Astrocyte (in vitro differentiated cells and primary cell): ENCODE measurements at regions not wholly inside any gene's neighbourhood (a gene's known extent, or its start where the extent isn't known, plus 50 kb on each side); places are given as distances from the start of the nearest gene placed in this dataset.

Experiments
- DNase-seq: peaks from one replicate; pipeline ENCODE4 v3.0.0-alpha.2; 2010; ENCODE audit warnings: low read depth
- FAIRE-seq: peaks from 2 replicates; lab custom pipeline; 2011; peaks lifted over from hg19 to GRCh38; lab: Jason Lieb, UNC
- H2AFZ ChIP-seq: 2 replicates; pipeline ENCODE4 v1.6.0; 2012; ENCODE audit warnings: low read depth, low read length, inconsistent platforms
- H3K27ac ChIP-seq: 2 replicates; pipeline ENCODE4 v1.5.1; 2011; ENCODE audit warnings: low read depth, low read length, inconsistent platforms
- H3K27me3 ChIP-seq: 2 replicates; pipeline ENCODE4 v1.6.0; 2011; ENCODE audit warnings: low read length, inconsistent platforms; ENCODE audit not compliant: insufficient read depth
- H3K36me3 ChIP-seq: 2 replicates; pipeline ENCODE4 v1.5.1; 2011; ENCODE audit warnings: low read length, inconsistent platforms; ENCODE audit not compliant: insufficient read depth
- H3K4me1 ChIP-seq: 2 replicates; pipeline ENCODE4 v1.5.1; 2011; ENCODE audit warnings: low read length, inconsistent platforms; ENCODE audit not compliant: insufficient read depth
- H3K4me2 ChIP-seq: 2 replicates; pipeline ENCODE4 v1.6.0; 2012; ENCODE audit warnings: low read length, inconsistent platforms
- H3K4me3 ChIP-seq: 2 replicates; pipeline ENCODE4 v1.5.1; 2011; ENCODE audit warnings: low read depth, mild to moderate bottlenecking, low read length, inconsistent platforms; ENCODE audit not compliant: insufficient read depth
- H3K79me2 ChIP-seq: 2 replicates; pipeline ENCODE4 v1.6.0; 2012; ENCODE audit warnings: mild to moderate bottlenecking, low read length, inconsistent platforms; ENCODE audit not compliant: insufficient read depth
- H3K9ac ChIP-seq: 2 replicates; pipeline ENCODE4 v1.6.0; 2012; ENCODE audit warnings: mild to moderate bottlenecking, low read length, inconsistent platforms
- H3K9me3 ChIP-seq: 2 replicates; pipeline ENCODE4 v1.5.1; 2012; ENCODE audit warnings: low read depth, mild to moderate bottlenecking, low read length, inconsistent platforms; ENCODE audit not compliant: insufficient read depth
- H4K20me1 ChIP-seq: 2 replicates; pipeline ENCODE4 v1.6.0; 2012; ENCODE audit warnings: low read length, inconsistent platforms; ENCODE audit not compliant: insufficient read depth
- H3K27ac Mint-ChIP-seq: one replicate; pipeline ENCODE4 v1.8.0; 2021; ENCODE audit warnings: mild to moderate bottlenecking, mixed read lengths; ENCODE audit not compliant: unreplicated experiment
- H3K27me3 Mint-ChIP-seq: one replicate; pipeline ENCODE4 v1.8.0; 2021; ENCODE audit warnings: low read depth, mixed read lengths; ENCODE audit not compliant: unreplicated experiment
- H3K36me3 Mint-ChIP-seq: one replicate; pipeline ENCODE4 v1.8.0; 2021; ENCODE audit warnings: low read depth, mixed read lengths; ENCODE audit not compliant: unreplicated experiment
- H3K4me1 Mint-ChIP-seq: one replicate; pipeline ENCODE4 v1.8.0; 2021; ENCODE audit warnings: low read depth, mixed read lengths; ENCODE audit not compliant: unreplicated experiment
- H3K4me3 Mint-ChIP-seq: one replicate; pipeline ENCODE4 v1.8.0; 2021; ENCODE audit warnings: mild to moderate bottlenecking, moderate library complexity, mixed read lengths; ENCODE audit not compliant: unreplicated experiment
- H3K9me3 Mint-ChIP-seq: one replicate; pipeline ENCODE4 v1.8.0; 2021; ENCODE audit warnings: mild to moderate bottlenecking, mixed read lengths; ENCODE audit not compliant: unreplicated experiment
- CTCF ChIP-seq: IDR thresholded peaks from 2 replicates; pipeline ENCODE4 v1.5.1; 2011; ENCODE audit warnings: low read depth, mild to moderate bottlenecking, inconsistent platforms, low read length, moderate library complexity; ENCODE audit not compliant: insufficient read depth
- EZH2 ChIP-seq: IDR thresholded peaks from 2 replicates; pipeline ENCODE4 v1.6.1; 2012; ENCODE audit warnings: mild to moderate bottlenecking, low read length, inconsistent platforms; ENCODE audit not compliant: insufficient read depth

- TF ChIP-seq EZH2 = no peak
- no peak for TF ChIP-seq CTCF
- no peak for FAIRE-seq
- no peaks in the 10 kb centered on the region for H3K4me1 Mint-ChIP-seq
- Histone ChIP-seq H3K27ac (no peak overlapping the region), H3K9ac (no peak overlapping the region), H3K36me3 (no peaks in the 10 kb centered on the region), H3K27me3 (no peaks in the 10 kb centered on the region), H3K4me1 (no peaks in the 10 kb centered on the region), H3K4me2 (no peak overlapping the region), H3K79me2 (no peaks in the 10 kb centered on the region), H3K4me3 (no peak overlapping the region), H2AFZ (no peak overlapping the region), H3K9me3 (no peaks in the 10 kb centered on the region), H4K20me1 (no peaks in the 10 kb centered on the region)
- H3K4me3 Mint-ChIP-seq = no peak overlapping the region
- H3K36me3 Mint-ChIP-seq = no peaks in the 10 kb centered on the region
- H3K27ac Mint-ChIP-seq = no peak overlapping the region
- no peaks in the 10 kb centered on the region for H3K27me3 Mint-ChIP-seq
- no peak for DNase-seq
- no peaks in the 10 kb centered on the region for H3K9me3 Mint-ChIP-seq
Observed at GRCh38 chr3:159326998-159327397, 525.1 kb downstream of the MFSD1 start.

GRCh38 chr3:159332535-159333099, 530.8 kb downstream of the MFSD1 start:
- Histone ChIP-seq H3K9me3 (no peaks in the 10 kb centered on the region), H3K4me3 (no peak overlapping the region), H3K36me3 (no peaks in the 10 kb centered on the region), H2AFZ (no peak overlapping the region), H3K9ac (no peak overlapping the region), H3K27me3 (no peaks in the 10 kb centered on the region), H3K4me1 (no peaks in the 10 kb centered on the region), H3K27ac (no peak overlapping the region), H4K20me1 (no peaks in the 10 kb centered on the region), H3K79me2 (no peaks in the 10 kb centered on the region), H3K4me2 (no peak overlapping the region)
- no peak for FAIRE-seq
- H3K9me3 Mint-ChIP-seq = peaks cover 3% of the 10 kb centered on the region
- H3K36me3 Mint-ChIP-seq = no peaks in the 10 kb centered on the region
- no peaks in the 10 kb centered on the region for H3K27me3 Mint-ChIP-seq
- no peak for DNase-seq
- no peak overlapping the region for H3K4me3 Mint-ChIP-seq
- no peaks in the 10 kb centered on the region for H3K4me1 Mint-ChIP-seq
- no peak overlapping the region for H3K27ac Mint-ChIP-seq
- TF ChIP-seq CTCF (no peak), EZH2 (no peak)

GRCh38 chr3:159339131-159339530, 537.3 kb downstream of the MFSD1 start:
- H3K9me3 Mint-ChIP-seq = peaks cover 5% of the 10 kb centered on the region
- H3K27me3 Mint-ChIP-seq = no peaks in the 10 kb centered on the region
- Histone ChIP-seq H3K27me3 (no peaks in the 10 kb centered on the region), H3K4me2 (no peak overlapping the region), H3K27ac (no peak overlapping the region), H3K9me3 (no peaks in the 10 kb centered on the region), H2AFZ (no peak overlapping the region), H3K79me2 (no peaks in the 10 kb centered on the region), H3K4me3 (no peak overlapping the region), H3K9ac (no peak overlapping the region), H3K36me3 (no peaks in the 10 kb centered on the region), H3K4me1 (no peaks in the 10 kb centered on the region), H4K20me1 (no peaks in the 10 kb centered on the region)
- no peaks in the 10 kb centered on the region for H3K4me1 Mint-ChIP-seq
- TF ChIP-seq EZH2 = no peak
- no peak for TF ChIP-seq CTCF
- H3K4me3 Mint-ChIP-seq = no peak overlapping the region
- FAIRE-seq (no peak), DNase-seq (no peak)
- H3K36me3 Mint-ChIP-seq = no peaks in the 10 kb centered on the region
- no peak overlapping the region for H3K27ac Mint-ChIP-seq
